Mucosa of rectum (tissue), 2 donors: ENCODE measurements at regions not wholly inside any gene's neighbourhood (a gene's known extent, or its start where the extent isn't known, plus 50 kb on each side); places are given as distances from the start of the nearest gene placed in this dataset.
A peak's percentile ranks its signal among the peaks of the same experiment; 100 is the strongest.

Source experiments
- H3K27ac ChIP-seq, 2 donors: one replicate each; pipeline ENCODE4 v1.7.0; 2013; ENCODE audit warnings: inconsistent platforms in 2 of 2, low read depth in 2 of 2, low read length in 2 of 2
- H3K27me3 ChIP-seq, 2 donors: one replicate each; pipeline ENCODE4 v1.7.0; 2013; ENCODE audit warnings: low read length in 2 of 2; ENCODE audit not compliant: control insufficient read depth in 2 of 2, insufficient read depth in 2 of 2
- H3K36me3 ChIP-seq, 2 donors: one replicate each; pipeline ENCODE4 v1.7.0; 2013; ENCODE audit warnings: low read length in 2 of 2; ENCODE audit not compliant: control insufficient read depth in 2 of 2, insufficient read depth in 2 of 2
- H3K4me1 ChIP-seq, 2 donors: one replicate each; pipeline ENCODE4 v1.7.0; 2013; ENCODE audit warnings: low read length in 2 of 2, mild to moderate bottlenecking in 1 of 2; ENCODE audit not compliant: control insufficient read depth in 2 of 2, insufficient read depth in 2 of 2
- H3K4me3 ChIP-seq, 2 donors: one replicate each; pipeline ENCODE4 v1.7.0; 2013; ENCODE audit warnings: low read length in 2 of 2
- H3K9ac ChIP-seq, 2 donors: one replicate each; pipeline ENCODE4 v1.7.0; 2013; ENCODE audit warnings: low read length in 2 of 2, low read depth in 1 of 2, mild to moderate bottlenecking in 1 of 2
- H3K9me3 ChIP-seq, 2 donors: one replicate each; pipeline ENCODE4 v1.7.0; 2013; ENCODE audit warnings: low read length in 2 of 2; ENCODE audit not compliant: control insufficient read depth in 2 of 2
- donor health status: healthy.
- donor health status: Normal muscosa, but diverticular disease.

DNA sequence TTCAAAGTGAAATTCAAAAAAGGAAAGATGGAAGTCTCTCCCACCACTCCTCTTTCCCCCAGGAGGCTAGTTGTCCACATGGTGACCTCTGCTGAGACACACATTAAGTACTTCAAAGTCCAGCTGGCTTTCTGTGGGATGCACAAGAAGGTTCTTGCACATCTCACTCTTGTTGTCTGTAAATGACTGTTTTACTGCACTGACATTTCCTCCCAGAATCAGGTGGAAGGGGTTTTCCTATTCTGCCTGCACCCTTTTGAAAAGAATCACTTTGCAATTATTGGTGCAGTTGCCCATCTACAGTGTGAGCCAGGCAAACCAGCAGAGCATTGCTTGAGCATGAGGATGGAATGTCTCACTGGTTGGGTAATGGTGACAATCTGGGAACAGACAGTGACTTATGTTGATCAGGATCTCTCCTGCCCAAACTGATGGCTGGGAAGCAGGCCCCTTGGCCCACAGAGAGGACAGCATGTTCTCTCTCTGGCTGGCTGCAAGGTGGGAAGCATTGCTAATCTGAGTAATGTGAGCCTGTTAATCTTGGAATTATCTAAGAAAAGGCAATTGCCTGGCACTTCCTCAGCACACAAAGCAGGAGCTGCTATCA is 347.7 kb upstream of the SATB1 start:
- H3K4me1 ChIP-seq: no peaks in the 10 kb centered on the region

DNA sequence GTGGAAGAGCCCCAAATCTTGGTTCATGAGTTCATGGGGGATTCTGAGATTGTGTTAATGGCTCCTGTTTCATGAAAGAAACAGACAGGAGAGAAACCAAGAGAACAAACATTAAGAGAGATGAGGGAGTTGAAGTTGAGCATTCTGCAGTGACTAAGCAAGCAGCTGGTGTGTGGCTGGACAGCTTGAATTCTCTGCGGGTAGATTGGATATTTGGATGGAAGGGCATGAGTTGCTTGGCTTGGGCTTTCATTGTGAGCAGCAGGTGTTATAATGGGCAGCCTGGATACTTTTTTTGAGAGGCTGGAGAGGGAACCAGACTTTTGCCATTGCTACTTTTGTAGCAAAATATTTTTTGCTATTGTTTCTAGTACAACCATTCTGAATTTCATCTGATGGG is 346.8 kb upstream of the SATB1 start:
- Histone ChIP-seq H3K36me3 (no peaks in the 10 kb centered on the region), H3K9me3 (no peaks in the 10 kb centered on the region), H3K4me3 (no peak overlapping the region), H3K27ac (no peak overlapping the region), H3K4me1 (no peaks in the 10 kb centered on the region), H3K9ac (no peak overlapping the region), H3K27me3 (no peaks in the 10 kb centered on the region)

More for the DNA sequence above, 347.7 kb upstream of the SATB1 start:
- Histone ChIP-seq H3K36me3 (no peaks in the 10 kb centered on the region), H3K27ac (no peak overlapping the region), H3K9me3 (no peaks in the 10 kb centered on the region), H3K9ac (no peak overlapping the region), H3K4me3 (no peak overlapping the region), H3K27me3 (no peaks in the 10 kb centered on the region)

DNA sequence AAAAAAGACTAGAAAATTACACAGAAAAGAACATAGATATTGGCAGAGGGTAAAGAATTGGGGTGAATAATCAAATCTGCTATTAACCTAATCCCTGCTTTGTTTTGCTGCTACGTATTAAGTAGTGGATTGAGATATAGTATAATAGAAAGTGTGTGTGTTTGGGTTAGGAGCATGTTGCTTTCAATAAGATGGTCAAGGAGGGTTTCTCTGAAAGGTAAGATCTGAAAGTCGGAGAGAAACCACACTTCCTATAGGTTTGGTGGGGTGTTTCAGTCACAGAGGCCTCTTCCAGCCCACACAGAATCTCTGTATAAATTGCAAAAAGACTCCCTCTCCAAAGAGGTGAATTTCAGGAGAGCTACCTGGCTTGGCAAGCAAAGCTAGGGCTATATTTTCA is 345.7 kb upstream of the SATB1 start:
- Histone ChIP-seq H3K9me3 (no peaks in the 10 kb centered on the region), H3K4me1 (peaks cover 0 to under 1% of the 10 kb centered on the region in 2 donors), H3K27me3 (no peaks in the 10 kb centered on the region), H3K36me3 (no peaks in the 10 kb centered on the region), H3K9ac (no peak overlapping the region), H3K4me3 (no peak overlapping the region), H3K27ac (no peak overlapping the region)

DNA sequence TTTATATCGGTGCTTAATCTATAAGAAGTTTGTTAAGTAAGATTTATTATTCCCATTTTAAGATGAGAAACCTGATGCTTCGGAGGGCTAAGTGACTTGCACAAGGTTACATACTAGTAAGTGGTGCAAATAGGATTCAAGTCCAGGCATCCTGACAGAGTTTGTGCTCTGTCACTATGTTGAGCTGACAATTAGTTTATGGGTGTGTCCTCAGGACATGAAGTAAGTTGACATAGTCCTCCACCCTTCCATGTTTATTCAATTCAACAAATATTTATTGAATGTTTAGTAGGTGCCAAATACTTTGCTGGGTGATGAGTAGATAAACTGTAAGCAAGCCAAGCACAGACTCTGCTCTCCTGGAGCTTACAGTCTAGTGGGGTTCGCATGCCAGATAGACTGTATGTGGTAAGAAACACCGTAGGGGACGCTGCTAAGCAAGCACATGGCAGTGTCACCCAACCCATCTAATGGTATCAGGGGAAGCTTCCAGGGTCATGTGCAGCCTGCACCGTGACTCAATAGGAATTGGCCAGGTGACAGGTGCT is 342.7 kb upstream of the SATB1 start:
- Histone ChIP-seq H3K27ac (no peak overlapping the region), H3K4me3 (no peak overlapping the region), H3K9me3 (no peaks in the 10 kb centered on the region)

DNA sequence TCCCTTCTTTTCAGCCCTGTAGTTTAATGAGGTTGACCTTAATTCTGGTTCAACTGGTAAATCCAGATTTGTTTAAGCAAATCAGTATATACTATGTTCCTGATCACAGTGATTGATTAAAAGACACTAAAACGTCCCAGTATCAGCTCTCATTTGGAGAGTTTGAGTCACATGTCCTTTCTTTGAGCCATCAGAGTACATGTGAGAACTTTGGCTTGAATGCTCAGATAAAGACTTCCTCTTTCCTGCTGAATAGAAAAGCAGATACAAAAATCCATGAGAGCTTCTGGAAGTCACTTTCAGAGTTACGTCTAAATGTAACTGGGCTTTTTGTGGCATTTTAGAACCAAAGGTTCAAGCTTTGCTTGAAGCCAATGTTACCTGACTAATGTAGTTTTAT is 341.8 kb upstream of the SATB1 start:
- peaks cover 0 to 2% of the 10 kb centered on the region in 2 donors for H3K4me1 ChIP-seq
- H3K9me3 ChIP-seq: no peaks in the 10 kb centered on the region
- H3K27me3 ChIP-seq: no peaks in the 10 kb centered on the region
- H3K9ac ChIP-seq: no peak overlapping the region
- H3K4me3 ChIP-seq: no peak overlapping the region
- no peaks in the 10 kb centered on the region for H3K36me3 ChIP-seq
- no peak overlapping the region for H3K27ac ChIP-seq

More for the DNA sequence above, 342.7 kb upstream of the SATB1 start:
- Histone ChIP-seq H3K4me1 (peaks cover 0 to 2% of the 10 kb centered on the region in 2 donors), H3K36me3 (no peaks in the 10 kb centered on the region), H3K9ac (no peak overlapping the region), H3K27me3 (no peaks in the 10 kb centered on the region)

DNA sequence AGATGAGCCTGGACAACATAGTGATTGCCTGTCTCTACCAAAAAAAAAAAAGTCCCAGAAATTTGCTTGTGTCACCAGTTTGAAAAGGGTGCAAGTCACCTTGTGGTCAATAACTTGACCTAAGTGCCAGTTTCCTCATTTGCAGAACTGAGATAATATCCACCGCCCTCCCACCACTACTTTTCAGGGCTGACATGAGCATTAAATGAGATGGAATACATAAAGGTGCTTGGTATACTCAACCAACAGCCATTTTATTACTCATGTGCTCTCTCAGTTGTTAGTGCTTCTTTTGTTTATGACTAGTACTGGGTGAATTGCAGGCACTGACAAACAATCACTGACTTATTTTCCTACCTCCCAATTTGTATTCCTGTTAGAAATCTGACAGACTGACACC is 340.5 kb upstream of the SATB1 start:
- Histone ChIP-seq H3K27me3 (no peaks in the 10 kb centered on the region), H3K4me1 (peaks cover 0 to 2% of the 10 kb centered on the region in 2 donors), H3K4me3 (no peak overlapping the region), H3K36me3 (no peaks in the 10 kb centered on the region), H3K9ac (no peak overlapping the region), H3K9me3 (no peaks in the 10 kb centered on the region), H3K27ac (no peak overlapping the region)

DNA sequence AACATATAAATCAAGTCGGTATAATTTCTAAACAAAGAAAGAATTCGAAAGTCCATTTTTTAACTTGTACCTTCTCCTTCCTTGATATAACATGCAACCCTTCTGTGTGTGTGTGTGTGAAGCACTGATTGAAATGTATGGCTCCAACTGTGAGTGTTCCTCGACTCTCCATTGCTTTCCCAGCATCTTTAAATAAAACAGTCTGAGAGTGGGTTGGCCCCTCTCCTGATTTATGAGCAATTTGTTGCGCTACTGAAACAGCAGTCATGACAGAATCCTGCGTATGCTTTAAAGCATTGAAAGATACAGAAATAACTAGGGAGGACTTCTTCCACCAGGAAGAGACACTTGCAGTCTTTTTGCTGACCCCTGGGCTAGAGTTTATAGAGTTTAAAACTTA is 340.0 kb upstream of the SATB1 start:
- H3K36me3 ChIP-seq: no peaks in the 10 kb centered on the region
- no peaks in the 10 kb centered on the region for H3K27me3 ChIP-seq
- H3K9ac ChIP-seq: no peak overlapping the region
- H3K4me1 ChIP-seq: peaks cover 0 to 2% of the 10 kb centered on the region in 2 donors
- no peak overlapping the region for H3K4me3 ChIP-seq
- no peak overlapping the region for H3K27ac ChIP-seq
- H3K9me3 ChIP-seq: no peaks in the 10 kb centered on the region

DNA sequence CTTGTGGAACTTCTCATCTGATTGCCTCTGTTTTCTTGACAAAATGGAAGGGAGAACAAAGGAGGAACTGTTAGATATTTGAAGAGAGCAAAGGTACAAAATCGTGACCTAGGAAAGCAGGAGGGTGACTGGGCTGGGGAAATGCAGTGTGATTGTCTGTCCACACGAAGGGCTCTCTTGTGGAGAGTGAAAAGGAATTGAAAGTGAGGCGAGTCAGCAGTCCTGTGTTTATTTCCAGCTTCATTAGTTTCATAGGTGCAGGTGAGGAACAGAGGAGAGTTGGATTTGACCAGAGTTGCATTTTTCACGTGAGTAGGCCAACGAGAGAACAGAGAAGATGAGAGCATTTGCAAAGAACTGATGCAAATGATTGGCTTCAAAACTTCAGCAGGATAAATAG is 336.4 kb upstream of the SATB1 start:
- no peak overlapping the region for H3K27ac ChIP-seq
- no peak overlapping the region for H3K4me3 ChIP-seq
- H3K27me3 ChIP-seq: no peaks in the 10 kb centered on the region
- no peaks in the 10 kb centered on the region for H3K9me3 ChIP-seq
- peaks cover 8 to 13% of the 10 kb centered on the region in 2 donors for H3K4me1 ChIP-seq
- no peaks in the 10 kb centered on the region for H3K36me3 ChIP-seq
- H3K9ac ChIP-seq: no peak overlapping the region

DNA sequence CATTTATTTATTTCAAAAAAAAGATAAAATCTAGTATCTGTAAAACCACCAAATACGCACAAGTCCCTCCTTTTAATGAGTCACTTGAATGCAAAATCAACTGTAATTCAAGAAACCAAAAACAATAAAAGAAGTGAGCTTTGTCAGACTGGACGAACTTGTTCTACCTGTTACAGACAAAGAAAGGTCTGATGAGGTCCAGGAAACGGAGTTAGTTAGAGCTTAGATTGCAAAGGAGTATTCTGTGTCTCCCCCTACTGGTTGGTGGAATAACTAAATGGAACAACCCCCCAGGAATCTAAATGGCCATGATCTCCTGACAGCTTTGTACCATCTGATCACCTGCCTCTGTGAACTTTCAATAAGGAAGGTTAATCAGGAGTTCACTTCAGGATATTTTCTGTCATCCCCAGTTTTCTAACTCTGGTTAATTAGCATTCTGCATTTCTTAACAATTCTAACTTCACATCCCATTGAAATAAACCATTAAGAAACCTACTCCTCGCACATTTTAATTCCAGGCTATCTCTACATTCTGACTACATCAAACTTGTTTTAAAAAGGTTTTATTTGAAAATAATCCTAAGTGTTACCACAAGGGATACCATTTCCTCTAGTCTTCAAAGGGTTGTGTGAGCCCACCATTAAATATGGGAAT is 333.0 kb upstream of the SATB1 start:
- peaks cover 6 to 16% of the 10 kb centered on the region in 2 donors for H3K4me1 ChIP-seq
- no peaks in the 10 kb centered on the region for H3K9me3 ChIP-seq
- peak overlapping the region; percentile 39 to 57 for H3K27ac ChIP-seq
- no peaks in the 10 kb centered on the region for H3K36me3 ChIP-seq
- H3K27me3 ChIP-seq: no peaks in the 10 kb centered on the region
- no peak overlapping the region for H3K9ac ChIP-seq
- no peak overlapping the region for H3K4me3 ChIP-seq

DNA sequence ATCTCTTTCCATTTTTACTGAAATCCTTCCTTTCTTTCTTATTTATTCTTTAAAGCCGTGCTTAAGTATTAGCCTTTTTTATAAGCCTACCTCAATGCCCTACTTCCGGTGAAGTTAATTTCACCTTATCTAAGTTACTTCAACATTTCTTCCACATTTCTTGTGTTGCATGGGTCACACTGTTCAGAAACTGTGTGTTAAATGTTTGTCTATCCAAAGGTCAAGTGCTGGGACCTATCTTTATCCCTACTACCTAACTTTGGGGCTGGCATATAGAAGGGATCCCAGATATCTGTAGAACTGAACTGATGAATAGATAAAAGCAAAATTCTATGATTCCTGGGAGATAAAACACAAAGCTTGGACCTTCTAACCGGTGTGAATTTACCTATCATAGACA is 332.3 kb upstream of the SATB1 start:
- H3K9ac ChIP-seq: no peak overlapping the region
- H3K36me3 ChIP-seq: no peaks in the 10 kb centered on the region
- H3K4me3 ChIP-seq: peak overlapping the region in 1 of 2 donors; percentile 16
- no peaks in the 10 kb centered on the region for H3K27me3 ChIP-seq
- H3K9me3 ChIP-seq: no peaks in the 10 kb centered on the region
- peak overlapping the region; percentile 39 to 57 for H3K27ac ChIP-seq
- H3K4me1 ChIP-seq: peaks cover 6 to 16% of the 10 kb centered on the region in 2 donors
